HT-29 (cell line): ENCODE measurements at regions not wholly inside any gene's neighbourhood (a gene's known extent, or its start where the extent isn't known, plus 50 kb on each side); places are given as distances from the start of the nearest gene placed in this dataset.
"Not testable (repeated sequence)": the region's sequence is repeated elsewhere in the genome, so short reads cannot be mapped to it uniquely, and the experiment has no call there.

ENCODE experiments used
- DNase-seq: peaks from one replicate; pipeline ENCODE4 v3.0.0-alpha.2; 2015; ENCODE audit warnings: low spot score

DNA sequence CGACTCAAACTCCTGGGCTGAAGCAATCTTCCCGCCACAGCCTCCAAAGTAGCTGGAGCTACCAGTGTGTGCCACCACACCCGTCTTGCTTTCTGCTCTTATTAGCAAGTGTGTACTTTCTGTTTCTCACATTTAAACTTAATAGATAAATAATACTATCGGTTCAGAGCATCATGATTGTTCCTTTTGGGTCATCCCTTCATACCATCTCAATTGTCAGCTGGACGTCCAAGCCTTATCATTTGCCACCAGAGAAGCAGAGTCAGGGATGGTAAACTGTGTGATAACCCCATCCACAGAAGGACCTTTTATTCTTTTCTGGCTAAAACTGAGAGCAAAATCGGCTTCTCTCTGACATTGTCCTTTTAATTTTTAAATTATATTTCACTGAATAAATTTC lies 279.8 kb upstream of the GOT2 start:
- no peak for DNase-seq

DNA sequence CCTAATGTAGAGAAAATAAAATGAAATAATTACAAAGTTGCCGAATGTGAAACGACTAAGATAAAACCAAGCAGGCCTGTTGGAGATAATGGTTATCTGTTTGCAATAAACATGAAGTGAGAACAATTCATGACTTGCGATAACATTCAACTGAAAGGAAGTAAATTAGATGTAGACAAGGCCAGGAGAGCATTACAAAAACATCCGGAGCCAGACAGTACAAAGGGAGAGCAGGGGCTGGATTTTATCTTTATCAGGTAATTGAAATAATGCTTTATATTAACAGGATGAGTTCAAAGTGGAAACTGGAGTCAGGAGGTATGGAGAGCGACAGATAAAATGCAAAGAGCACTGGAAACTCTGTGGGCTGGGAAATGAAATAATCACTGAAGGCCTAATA lies 265.6 kb upstream of the GOT2 start:
- DNase-seq: no peak

DNA sequence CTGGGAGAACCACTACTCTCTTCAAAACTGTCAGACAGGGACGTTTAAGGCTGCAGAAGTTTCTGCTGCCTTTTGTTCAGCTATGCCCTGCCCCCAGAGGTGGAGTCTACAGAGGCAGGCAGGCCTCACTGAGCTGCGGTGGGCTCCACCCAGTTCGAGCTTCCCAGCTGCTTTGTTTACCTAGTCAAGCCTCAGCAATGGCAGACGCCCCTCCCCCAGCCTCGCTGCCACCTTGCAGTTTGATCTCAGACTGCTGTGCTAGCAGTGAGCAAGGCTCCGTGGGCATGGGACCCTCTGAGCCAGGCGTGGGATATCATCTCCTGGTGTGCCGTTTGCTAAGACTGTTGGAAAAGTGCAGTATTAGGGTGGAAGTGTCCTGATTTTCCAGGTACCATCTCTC lies 258.6 kb upstream of the GOT2 start:
- not testable (repeated sequence) for DNase-seq

DNA sequence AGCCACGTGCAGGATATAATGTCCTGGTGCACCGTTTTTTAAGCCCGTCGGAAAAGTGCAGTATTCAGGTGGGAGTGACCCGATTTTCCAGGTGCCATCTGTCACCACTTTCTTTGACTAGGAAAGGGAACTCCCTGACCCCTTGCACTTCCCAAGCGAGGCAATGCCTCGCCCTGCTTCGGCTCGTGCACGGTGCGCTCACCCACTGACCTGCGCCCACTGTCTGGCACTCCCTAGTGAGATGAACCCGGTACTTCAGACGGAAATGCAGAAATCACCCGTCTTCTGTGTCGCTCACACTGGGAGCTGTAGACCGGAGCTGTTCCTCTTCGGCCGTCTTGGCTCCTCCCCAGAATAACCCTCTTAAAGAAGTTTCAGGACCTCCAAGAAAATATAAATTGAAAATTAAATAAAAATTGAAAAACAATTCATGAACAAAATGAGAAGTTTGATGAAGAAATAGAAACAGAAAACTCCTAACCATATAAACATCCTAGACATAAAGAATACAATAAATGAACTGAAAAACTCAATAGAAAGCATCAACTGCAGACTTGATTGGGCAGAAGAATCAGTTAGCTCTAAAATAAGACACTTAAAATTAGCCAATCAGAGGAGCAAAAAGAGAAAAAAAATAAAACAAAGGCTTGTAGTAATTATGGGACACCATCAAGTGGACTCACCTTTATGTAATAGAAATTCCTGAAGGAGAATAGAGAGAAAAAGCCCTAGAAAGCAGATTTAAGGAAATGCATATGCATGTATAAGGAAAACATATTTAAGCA lies 249.3 kb upstream of the GOT2 start:
- not testable (repeated sequence) for DNase-seq

DNA sequence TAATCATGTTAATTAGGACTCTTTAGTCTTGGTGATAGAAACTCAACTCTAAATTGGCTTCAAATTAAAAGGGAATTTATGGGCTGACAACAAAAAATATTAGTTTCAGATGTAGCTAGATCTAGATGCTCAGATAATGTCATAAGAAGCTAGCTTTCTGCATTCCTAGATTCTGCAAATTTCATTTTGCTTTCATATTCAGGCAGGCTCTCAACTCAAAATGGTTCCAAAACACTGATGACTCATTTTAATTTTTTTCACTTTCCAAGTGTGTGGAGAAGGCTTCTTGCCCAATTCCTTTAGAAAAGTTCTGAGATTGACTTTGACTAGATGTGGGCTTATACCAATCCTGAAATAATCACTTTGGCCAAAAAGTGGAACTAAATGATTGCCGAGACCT lies 236.7 kb upstream of the GOT2 start:
- no peak for DNase-seq

DNA sequence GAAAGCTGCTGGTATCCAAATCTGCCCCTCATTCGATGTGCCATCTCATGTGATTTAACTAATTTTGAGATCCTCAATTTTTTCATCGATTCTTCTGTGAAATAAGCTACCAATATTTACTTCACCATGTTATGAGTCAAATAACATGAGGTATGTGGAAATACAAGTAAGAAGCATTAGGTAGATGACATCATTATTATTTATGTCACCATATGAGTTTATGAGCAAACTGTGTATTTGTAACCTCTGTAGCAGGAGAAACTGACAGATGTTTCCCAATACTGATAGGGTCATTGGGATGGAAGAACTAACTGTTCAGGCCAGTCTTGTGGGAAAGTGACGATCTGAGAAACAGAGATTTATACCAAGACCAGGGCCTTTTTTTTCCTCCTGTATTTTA lies 229.4 kb upstream of the GOT2 start:
- no peak for DNase-seq

DNA sequence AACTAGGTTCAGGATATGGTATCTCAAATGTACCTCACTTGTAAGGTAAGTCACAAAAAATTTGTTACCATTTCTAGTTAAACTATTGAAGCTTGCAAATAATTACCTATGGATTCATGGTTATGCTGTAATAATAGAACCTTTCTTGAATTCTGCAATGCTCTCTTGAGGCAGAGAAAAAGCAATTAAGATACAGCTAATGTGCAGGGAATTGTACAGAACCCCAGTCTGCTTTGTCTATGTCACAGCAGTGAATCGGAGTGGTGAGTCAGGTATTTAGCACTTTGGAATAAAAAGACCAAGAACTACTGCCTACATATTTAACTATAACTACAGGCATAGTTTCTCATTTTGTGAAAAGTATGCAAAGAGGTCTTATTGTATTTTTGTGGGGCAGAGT lies 228.7 kb upstream of the GOT2 start:
- DNase-seq: no peak

DNA sequence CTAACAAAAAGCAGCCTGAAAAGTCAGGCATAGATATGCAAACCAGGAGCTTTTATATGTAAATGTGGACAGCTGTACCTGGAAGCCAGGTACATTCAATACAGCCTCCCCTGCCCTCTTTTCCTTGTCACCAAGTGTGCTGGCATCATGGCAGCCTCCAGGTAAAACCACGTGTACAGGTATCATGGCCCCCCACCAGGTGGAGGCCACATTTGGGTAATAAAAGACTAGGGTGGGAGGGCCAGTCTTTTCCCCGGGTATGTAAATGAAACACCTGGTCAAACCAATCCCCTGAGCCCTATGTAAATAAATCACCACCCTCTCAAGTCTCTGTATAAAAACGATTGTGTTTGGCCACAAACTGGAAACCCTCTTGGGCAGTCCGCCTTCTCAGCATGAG lies 226.4 kb upstream of the GOT2 start:
- no peak for DNase-seq

DNA sequence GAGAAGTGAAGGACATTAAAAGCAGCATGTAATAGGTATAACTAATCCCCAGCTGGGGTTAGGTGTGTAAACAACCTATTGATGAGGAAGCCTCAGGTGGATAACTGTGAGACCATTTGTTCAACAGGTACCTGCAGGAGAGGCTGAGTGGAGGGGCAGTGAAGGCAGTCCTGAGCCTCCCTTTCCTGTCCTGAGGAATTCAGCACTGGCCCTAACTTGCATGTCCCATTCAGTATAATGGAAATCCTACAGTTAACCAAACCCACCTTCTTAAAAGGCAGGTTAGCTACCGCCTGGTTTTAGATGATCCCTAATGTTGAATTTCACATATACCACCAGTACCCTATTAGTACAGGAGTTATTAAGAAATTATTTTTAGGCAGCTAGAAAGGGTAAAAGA lies 225.9 kb upstream of the GOT2 start:
- DNase-seq: no peak

DNA sequence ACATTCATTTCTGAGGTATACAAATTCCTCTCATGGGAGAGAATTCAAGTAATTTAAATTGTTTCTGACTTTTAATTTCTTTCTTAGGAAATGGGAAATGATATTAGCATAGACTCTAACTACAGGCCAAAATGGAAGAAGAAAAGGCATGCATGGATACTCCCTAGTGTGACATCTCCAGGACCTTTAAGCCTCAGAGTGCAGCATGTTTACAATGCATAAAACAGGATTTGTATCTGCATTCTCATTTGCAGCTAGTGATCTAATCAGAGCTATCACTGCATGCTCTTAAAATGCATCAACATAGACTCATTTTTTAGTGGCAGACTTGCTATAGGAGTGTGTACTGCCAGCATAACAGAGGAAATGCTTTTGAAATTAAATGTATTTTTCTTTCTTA lies 224.6 kb upstream of the GOT2 start:
- DNase-seq: no peak

DNA sequence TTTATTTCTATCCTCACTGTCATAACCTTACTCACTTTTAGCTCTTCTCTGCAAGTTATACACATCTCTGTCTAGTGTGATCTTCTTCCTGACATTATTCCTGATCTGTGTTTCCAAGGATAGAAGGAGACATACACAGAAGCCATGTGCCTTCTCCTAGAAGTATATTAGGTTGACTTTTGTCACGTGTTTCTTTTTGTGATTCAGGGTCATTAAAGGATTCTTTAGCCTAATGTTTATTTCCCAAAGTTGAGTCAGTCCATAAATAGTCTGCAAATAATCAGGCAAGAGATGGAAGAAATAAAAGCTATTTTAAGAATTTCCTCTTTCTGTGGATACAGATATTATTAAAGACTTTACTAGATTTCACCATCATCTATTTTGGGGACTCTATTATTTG lies 214.1 kb upstream of the GOT2 start:
- DNase-seq: no peak

DNA sequence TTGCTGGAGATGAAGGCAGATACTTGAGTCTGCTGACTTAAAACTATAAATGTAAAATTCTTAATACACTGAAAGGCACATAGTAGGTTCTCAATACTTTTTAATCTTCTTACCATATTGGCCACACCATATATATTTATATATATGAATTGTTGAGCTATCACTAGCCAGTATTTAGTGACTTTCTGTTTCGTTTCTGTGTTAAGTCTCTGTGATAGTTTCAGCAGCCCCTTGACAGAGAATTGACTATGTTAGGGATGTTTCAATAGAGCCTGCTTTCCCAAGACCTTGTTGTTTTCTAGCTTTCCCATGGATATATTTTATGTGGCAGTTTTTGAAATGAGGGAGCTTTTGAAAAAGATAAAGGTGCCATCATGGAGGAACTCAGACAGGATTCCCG lies 206.5 kb upstream of the GOT2 start:
- no peak for DNase-seq

DNA sequence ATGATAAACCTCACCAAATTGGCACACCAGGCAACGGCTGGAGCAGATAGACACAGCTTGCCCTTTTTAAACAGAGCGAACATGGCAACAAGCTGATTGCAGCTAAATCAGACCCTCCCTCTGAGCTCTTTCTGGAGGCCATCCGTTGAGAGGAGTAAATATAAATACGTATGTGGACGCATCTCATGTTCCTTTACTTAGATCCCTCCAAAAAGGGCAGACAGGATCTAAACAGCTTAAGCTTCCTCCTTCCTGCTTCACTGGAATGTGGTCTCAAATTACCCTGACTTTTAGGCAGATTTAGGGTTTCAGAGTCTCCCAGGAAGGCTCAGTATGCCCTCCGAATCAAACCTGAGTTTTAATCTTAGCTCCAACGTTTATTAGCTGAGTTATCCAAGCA lies 204.7 kb upstream of the GOT2 start:
- no peak for DNase-seq

DNA sequence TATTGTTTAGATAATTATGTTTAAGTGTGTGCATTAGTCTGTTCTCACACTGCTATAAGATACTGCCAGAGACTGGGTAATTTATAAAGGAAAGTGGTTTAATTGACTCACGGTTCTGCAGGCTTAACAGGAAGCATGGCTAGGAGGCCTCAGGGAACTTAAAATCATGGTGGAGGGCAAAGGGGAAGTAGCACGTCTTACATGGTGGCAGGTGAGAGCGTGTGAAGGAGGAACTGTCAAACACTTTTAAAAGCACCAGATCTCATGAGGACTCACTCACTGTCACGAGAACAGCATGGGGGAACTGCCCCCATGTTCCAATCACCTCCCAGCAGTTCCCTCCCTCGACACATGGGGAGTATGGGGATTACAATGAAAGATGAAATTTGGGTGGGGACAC lies 203.5 kb upstream of the GOT2 start:
- no peak for DNase-seq

DNA sequence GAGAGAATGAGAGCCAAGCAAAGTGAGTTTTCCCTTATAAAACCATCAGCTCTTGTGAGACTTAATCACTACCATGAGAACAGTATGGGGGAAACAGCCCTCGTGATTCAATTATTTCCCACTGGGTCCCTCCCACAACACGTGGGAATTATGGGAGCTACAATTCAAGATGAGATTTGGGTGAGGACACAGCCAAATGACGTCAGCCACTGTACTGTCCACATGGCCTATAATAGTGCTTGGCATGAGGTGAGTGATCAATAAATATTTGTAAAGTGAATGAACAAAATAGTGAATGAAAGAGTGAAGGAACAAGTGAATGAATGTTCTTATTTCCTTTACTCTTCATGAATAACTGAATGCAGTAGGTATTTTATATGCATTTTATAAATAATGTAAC lies 199.1 kb upstream of the GOT2 start:
- DNase-seq: no peak

DNA sequence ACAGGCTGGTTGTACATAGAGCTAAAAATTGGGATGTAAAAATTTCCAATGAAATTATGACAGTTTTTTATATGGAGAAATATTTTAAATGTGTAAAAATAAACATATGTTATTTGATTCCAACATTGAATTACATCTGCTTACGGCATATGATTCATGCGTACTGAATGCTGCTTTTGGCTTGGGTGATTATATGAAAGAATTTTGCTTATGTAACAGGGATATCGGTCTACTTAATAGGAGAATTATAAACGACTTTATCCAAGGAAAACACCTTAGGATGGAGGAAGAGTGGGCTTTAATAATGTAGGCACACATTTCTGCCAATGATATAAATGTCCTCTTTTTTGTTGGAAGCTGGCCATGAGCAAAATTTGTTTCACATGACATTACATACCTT lies 197.3 kb upstream of the GOT2 start:
- DNase-seq: no peak

DNA sequence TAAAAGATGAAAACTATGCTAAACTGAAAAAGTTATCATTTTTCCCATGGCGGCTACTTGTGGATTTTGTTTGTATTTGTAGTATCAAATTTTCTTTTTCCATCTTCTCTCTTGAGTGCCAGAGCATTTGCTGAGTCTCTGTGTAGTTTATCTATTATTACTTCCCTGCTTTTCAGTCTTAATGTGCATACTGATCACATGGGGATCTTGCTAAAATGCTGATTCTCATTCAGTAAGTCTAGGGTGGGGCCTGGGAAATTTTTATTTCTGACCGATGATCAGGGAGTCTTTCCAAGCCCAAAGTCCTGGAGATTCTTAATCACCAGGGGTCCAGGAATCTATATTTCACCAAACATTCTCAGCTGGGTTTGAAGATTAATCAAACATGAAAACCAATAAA lies 189.0 kb upstream of the GOT2 start:
- no peak for DNase-seq

DNA sequence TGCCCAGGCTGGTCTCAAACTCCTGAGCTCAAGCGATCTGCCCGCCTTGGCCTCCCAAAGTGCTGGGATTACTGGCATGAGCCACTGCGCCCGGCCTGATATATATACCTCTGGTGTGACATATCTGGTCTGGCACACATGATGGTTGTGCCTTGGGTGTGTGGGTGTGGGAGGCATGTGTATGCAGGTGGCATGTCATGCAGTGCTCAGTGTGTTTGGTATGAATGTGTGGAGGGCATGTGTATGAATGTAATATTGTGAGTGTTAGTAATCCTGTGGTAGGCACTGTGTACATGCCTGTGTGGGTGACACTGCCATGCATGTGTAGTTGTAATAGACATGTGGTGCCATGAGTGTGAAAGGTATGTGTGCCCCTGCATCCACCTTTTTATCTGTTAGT lies 179.3 kb upstream of the GOT2 start:
- DNase-seq: no peak

DNA sequence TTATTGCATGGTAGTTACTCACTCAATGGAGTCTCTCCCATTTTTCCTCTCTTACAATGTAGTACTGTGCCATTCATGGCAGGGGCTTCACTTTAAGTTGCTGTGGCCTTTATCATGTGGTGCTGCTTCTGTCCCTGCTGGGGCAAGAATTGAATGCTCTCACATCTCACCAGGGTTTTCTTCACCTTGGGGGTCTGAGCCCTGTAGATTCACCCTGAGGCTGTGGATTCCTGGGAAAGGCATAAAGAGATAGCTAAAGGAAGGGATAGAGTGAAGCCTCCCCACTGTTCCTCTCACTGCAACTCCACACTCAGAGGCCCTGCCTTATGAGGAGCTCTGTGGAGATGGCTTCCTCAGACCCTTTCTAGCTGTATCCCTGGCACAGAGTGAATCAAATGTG lies 178.5 kb upstream of the GOT2 start:
- DNase-seq: no peak

DNA sequence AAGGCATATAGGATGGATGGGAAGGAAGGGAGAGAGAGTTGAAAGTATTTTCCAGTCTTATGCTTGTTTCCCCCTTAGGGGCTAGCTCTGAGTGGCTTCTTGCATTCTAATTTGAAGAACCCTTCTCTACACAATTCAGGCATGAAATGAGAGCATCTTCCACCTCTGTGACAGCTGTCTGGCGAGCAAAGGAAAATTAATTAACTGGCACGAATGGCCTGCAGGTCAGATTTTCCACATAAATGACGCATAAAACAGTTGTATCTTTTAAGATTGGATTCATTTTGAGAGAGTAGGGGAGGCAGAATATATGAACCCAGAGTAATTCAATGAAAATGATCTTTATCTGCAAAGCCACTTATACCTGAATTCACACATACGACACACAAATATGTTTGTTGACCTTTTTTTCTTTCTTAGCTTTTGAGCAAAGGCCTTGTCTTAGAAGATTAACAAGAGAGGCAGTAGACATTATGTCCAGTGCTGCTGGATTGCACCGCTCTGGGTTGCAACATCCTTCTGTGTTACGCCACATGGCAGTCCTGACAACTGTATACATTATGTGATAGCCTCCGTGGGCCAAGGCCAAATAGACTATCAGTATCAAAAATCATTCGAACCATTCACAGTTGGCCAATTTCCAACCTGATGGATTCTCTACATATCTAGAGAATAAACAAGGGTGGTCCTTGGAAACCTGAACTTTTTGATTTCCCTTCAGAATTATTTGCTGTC lies 173.0 kb upstream of the GOT2 start:
- no peak for DNase-seq

DNA sequence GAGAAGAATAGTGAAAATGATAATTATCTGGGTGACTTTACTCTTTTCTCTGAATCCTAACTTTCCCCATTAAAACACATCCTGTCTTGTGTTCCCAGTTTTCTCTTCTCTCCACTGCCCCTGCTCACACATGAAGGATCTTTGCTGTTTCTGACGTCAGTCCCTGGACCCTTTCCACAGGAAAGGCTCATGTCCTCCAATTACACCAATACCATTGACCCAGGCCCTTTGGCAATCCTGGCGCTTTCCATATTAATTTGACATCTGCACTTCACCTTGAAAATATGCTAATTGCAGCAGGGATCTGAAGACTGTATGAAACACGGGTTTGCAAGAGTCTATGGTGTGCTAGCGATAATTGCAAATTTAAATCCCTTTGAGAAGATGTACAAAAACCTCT lies 170.2 kb upstream of the GOT2 start:
- no peak for DNase-seq

DNA sequence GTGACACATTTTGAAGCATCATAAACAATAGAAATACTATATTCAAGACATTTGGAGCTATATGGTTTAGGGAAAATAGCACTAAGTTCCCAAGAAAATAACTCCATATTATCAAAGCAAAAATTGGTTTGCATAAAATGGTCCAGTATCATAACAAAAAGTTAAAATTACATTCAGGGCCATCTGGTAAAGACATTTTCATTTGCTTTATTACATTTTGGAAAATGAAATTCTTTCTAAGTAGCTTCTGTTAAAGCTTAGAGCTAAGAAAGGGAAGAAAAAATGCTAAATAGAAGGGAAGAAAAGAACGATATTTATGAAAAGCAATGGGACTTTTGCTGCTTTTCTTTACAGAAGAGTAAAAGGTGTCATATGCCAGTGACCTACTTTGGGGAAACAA lies 155.4 kb upstream of the GOT2 start:
- no peak for DNase-seq

DNA sequence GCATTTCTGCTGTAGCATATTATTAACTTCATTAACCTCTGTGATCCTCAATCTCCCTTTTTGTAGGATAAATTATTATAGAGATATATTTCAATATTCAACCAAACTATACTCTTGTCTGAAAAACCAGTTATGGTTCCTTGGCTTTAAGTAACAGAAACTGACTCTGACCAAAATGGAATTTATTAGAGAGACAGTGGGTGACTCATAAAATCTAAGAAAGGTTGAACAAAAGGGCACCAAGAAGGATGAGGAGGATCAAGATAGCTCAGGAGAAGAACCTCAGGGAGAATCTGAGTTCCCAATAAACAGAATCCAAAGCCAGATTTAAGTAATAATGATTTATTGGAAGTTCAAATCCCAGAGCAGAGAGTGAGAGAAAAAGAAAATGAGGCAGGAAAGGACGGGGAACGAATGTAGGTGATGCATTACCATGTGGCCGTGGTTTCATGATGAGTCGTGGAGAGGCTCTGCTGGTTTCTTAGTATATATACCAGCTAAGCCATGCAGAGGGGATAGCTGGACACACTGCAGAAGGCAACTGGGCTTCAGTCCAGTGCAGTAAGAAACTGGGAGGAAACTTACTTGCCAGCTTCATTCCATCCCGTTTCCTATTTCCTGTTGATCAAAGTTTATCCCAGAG lies 151.5 kb upstream of the GOT2 start:
- DNase-seq: no peak
